ENCODE measurements at regions not wholly inside any gene's neighbourhood (a gene's known extent, or its start where the extent isn't known, plus 50 kb on each side); places are given as distances from the start of the nearest gene placed in this dataset.

GRCh38 chr5:111993242-111993641 is 236.2 kb upstream of the NREP start:
- TF ChIP-seq GATA2 (IDR thresholded peaks at IDR 0.05; ENCODE audit: low read depth, low read length) (no peak), GATA3 (IDR thresholded peaks at IDR 0.05; ENCODE audit: low read depth, low read length) (no peak)

Measured in SH-SY5Y (cell line).